Adrenal gland (tissue), 9 donors: ENCODE measurements at regions not wholly inside any gene's neighbourhood (a gene's known extent, or its start where the extent isn't known, plus 50 kb on each side); places are given as distances from the start of the nearest gene placed in this dataset.
"Not testable (repeated sequence)": the region's sequence is repeated elsewhere in the genome, so short reads cannot be mapped to it uniquely, and the experiment has no call there.

Experiments used
- DNase-seq, 7 donors: peaks; one replicate each; pipeline ENCODE4 v3.0.0-alpha.2; 2019 to 2020
- H3K27ac ChIP-seq, 5 donors: fragments of 200-600 bp; sonication (generic) in 4 of 5; 1 replicate in 3 of 5; 2 replicates in 2 of 5; pipeline versions ENCODE4 v1.5.1 to v1.8.0; 2016 to 2020; ENCODE audit warnings: mild to moderate bottlenecking in 1 of 5
- H3K27me3 ChIP-seq: fragments of 200-600 bp; 2 replicates; pipeline ENCODE4 v1.8.0; 2021
- H3K36me3 ChIP-seq, 2 donors: fragments of 200-600 bp; replicated peaks in 1 of 2; 1 replicate in 1 of 2; 2 replicates in 1 of 2; pipeline versions ENCODE4 v1.5.1 to v1.8.0; 2018 to 2022
- H3K4me1 ChIP-seq, 2 donors: fragments of 200-600 bp; replicated peaks in 1 of 2; 1 replicate in 1 of 2; 2 replicates in 1 of 2; pipeline versions ENCODE4 v1.5.1 to v1.8.0; 2018 to 2021
- H3K4me3 ChIP-seq, 4 donors: fragments of 200-600 bp; sonication (generic) in 3 of 4; one replicate each; pipeline ENCODE4 v1.5.1; 2016 to 2018
- H3K9me3 ChIP-seq, 3 donors: fragments of 200-600 bp; sonication (generic) in 1 of 3; replicated peaks in 1 of 3; 1 replicate in 2 of 3; 2 replicates in 1 of 3; pipeline versions ENCODE4 v1.5.1 to v1.8.0; 2016 to 2021
- POLR2A ChIP-seq, 2 donors: fragments of 450-650 bp; IDR thresholded peaks; one replicate each; pipeline ENCODE4 v1.6.1; 2017; ENCODE audit warnings: antibody characterized with exemption in 2 of 2, mild to moderate bottlenecking in 2 of 2, moderate library complexity in 1 of 2
- WGBS, 4 donors: extraction: QIAGEN DNeasy Blood & Tissue Kit in 2 of 4; methylation state at CpG; one replicate each; pipeline versions ENCODE4 v1.1.5 to v1.1.7; 2013 to 2017; 5-methylcytosine and 5-hydroxymethylcytosine counted together
- intact Hi-C, 2 donors: fragments of 100-400 bp; cut with DNase I; formaldehyde crosslinking; loops; one replicate each; pipeline versions ENCODE4 v1.14.1 to v1.15.0; 2022 to 2023
- TF ChIP-seq, protein P1 (sequence below), 6 experiments: fragments of 450-650 bp in 4 of 6; fragments of 200-600 bp in 2 of 6; sonication (generic) in 1 of 6; IDR thresholded peaks; 1 replicate in 5 of 6; 2 replicates in 1 of 6; pipeline versions ENCODE4 v1.5.1 to v1.8.0; 2016 to 2021; ENCODE audit warnings: antibody characterized with exemption in 6 of 6, mild to moderate bottlenecking in 2 of 6, moderate library complexity in 1 of 6
- donor health status: healthy with polysubstance abuse.
- donor health status: Bipolar disorder and iron deficiency.
- donor health status: DM: yes; HTN: yes; CAD: no.
- donor health status: DM: no; HTN: no; CAD: no.
- donor health status: DM: no; HTN: no; CAD: no.

DNA sequence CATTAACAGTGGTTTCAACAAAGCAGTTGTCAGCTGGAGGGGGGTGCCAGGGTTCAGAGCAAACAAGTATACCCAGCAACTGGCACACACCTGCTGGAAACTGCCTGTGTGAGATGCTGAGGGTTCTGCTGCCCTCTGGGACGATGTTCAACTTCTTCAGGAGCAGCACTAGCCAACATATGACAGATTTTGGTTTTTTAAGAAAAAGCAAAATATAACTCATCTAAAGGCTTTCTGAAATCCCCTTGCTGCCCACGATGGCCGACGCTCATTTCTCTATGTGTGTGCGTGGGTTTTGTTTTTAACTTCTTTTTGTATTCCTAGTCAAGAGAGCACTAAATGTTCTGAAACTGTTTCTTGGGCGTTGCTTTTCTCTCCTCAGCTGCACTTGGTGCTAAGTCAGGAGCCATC, 79.9 kb downstream of the MRPL57 start:
- intact Hi-C loops, result no loop called here
- Histone ChIP-seq H3K27me3 (no peaks in the 10 kb centered on the region), H3K4me1 (no peaks in the 10 kb centered on the region), H3K9me3 (no peaks in the 10 kb centered on the region), H3K27ac (no peak overlapping the region), H3K36me3 (no peaks in the 10 kb centered on the region), H3K4me3 (no peak overlapping the region)
- DNase-seq, result no peak
- 60 to 72% (median 66%) methylated on average over 6 of the region's 6 CpGs for WGBS, 4 donors
- no peak for TF ChIP-seq POLR2A (IDR thresholded peaks at IDR 0.05)
- TF ChIP-seq, protein P1, sequence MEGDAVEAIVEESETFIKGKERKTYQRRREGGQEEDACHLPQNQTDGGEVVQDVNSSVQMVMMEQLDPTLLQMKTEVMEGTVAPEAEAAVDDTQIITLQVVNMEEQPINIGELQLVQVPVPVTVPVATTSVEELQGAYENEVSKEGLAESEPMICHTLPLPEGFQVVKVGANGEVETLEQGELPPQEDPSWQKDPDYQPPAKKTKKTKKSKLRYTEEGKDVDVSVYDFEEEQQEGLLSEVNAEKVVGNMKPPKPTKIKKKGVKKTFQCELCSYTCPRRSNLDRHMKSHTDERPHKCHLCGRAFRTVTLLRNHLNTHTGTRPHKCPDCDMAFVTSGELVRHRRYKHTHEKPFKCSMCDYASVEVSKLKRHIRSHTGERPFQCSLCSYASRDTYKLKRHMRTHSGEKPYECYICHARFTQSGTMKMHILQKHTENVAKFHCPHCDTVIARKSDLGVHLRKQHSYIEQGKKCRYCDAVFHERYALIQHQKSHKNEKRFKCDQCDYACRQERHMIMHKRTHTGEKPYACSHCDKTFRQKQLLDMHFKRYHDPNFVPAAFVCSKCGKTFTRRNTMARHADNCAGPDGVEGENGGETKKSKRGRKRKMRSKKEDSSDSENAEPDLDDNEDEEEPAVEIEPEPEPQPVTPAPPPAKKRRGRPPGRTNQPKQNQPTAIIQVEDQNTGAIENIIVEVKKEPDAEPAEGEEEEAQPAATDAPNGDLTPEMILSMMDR (IDR thresholded peaks at IDR 0.05), result no peak

DNA sequence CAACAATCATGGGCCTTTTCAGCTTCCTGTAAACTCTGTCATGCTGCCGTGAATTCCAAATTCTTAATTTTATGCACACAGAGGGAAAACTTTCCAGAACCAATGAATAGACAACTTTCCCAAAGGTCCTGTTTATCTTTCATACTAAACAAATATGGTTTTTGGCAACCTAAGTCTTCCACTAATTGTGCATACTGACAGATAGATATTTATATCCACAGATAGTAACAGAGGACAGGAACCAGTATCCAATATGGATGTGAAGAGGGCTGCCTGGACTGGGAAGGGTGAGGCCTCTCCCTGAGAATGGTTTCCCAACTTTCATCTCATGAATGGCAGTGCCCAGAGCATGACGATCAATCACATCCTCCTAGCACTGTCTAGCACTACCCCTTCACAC, 80.4 kb downstream of the MRPL57 start:
- H3K4me3 ChIP-seq, result no peak overlapping the region
- no peak for DNase-seq
- TF ChIP-seq, protein P1 (IDR thresholded peaks at IDR 0.05), result no peak
- no peak for TF ChIP-seq POLR2A (IDR thresholded peaks at IDR 0.05)
- no peaks in the 10 kb centered on the region for H3K27me3 ChIP-seq
- no peaks in the 10 kb centered on the region for H3K9me3 ChIP-seq
- no peak overlapping the region for H3K27ac ChIP-seq
- 64 to 78% (median 76%) methylated on average over 2 of the region's 2 CpGs for WGBS, 4 donors
- no peaks in the 10 kb centered on the region for H3K4me1 ChIP-seq
- H3K36me3 ChIP-seq, result no peaks in the 10 kb centered on the region
- intact Hi-C loops, result no loop called here

DNA sequence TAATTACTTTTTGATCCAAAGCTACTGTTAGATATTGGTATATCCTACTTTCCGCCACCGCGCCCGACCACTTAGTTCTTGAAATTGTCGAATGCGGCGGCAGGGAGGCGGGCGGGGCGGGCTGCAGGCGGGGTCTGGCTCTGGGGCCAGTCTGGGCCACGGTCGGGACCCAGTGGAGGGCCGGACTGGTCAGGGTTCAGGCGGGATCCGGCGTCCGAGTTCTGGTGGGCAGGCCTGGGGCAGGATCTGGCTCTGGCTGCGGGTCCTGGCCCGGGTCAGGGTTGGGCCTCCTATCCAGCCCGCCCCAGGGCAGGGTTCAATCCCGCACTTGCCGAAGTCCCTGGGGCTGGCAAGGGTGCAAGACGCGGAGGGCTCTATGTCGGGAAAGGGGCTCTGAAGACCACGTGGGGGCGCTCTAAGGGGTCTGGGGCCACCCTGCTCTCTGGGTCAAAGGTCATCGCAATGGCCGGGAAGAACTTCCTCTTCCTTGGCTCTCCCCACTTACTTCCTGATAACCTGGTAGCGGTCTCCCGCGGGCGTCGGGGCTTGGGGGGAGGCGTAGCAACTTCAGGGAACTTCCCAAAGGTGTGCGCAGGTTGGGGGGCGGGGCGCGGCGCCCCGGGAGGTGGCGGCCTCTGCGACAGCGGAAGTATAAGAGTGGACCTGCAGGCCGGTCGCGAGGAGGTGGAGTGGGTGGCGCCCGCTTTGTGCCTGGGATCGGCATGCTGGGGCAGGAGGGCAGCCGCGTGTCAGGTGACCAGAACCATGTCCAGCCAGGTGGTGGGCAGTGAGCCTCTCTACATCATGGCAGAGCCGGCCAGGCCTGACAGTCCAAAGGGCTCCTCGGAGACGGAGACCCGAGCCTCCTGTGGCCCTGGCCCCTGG, 83.4 kb downstream of the MRPL57 start:
- H3K27ac ChIP-seq, result no peak overlapping the region
- intact Hi-C loops, result no loop called here

DNA sequence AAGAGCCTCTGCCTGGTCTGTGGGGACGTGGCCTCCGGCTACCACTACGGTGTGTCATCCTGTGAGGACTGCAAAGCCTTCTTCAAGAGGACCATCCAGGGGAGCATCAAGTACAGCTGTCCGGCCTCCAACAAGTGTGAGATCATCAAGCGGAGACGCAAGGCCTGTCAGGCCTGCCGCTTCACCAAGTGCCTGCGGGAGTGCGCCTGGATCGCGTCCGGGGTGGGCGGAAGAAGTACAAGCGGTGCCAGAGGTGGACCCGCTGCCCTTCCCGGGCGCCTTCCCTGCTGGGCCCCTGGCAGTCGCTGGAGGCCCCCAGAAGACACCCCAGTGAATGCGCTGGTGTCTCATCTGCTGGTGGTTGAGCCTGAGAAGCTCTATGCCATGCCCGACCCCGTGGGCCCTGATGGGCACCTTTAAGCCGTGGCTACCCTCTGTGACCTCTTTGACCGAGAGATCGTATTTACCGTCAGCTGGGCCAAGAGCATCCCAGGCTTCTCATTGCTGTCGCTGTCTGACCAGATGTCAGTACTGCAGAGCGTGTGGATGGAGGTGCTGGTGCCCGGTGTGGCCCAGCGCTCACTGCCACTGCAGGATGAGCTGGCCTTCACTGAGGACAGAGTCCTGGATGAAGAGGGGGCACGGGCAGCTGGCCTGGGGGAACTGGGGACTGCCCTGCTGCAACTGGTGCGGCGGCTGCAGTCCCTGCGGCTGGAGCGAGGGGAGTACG, 84.3 kb downstream of the MRPL57 start:
- H3K27ac ChIP-seq, intact Hi-C loops: not testable (repeated sequence)
- WGBS, 4 donors, result 93 to 95% (median 95%) methylated on average over 13 to 32 of the region's 35 CpGs

More for the DNA sequence above, 83.4 kb downstream of the MRPL57 start:
- H3K36me3 ChIP-seq, result no peaks in the 10 kb centered on the region
- 94 to 96% (median 95%) methylated on average over 32 to 57 of the region's 57 CpGs for WGBS, 4 donors
- H3K27me3 ChIP-seq, result no peaks in the 10 kb centered on the region
- no peaks in the 10 kb centered on the region for H3K9me3 ChIP-seq
- DNase-seq, result no peak
- no peak overlapping the region for H3K4me3 ChIP-seq
- H3K4me1 ChIP-seq, result no peaks in the 10 kb centered on the region
- TF ChIP-seq, protein P1 (IDR thresholded peaks at IDR 0.05), result no peak
- no peak for TF ChIP-seq POLR2A (IDR thresholded peaks at IDR 0.05)

DNA sequence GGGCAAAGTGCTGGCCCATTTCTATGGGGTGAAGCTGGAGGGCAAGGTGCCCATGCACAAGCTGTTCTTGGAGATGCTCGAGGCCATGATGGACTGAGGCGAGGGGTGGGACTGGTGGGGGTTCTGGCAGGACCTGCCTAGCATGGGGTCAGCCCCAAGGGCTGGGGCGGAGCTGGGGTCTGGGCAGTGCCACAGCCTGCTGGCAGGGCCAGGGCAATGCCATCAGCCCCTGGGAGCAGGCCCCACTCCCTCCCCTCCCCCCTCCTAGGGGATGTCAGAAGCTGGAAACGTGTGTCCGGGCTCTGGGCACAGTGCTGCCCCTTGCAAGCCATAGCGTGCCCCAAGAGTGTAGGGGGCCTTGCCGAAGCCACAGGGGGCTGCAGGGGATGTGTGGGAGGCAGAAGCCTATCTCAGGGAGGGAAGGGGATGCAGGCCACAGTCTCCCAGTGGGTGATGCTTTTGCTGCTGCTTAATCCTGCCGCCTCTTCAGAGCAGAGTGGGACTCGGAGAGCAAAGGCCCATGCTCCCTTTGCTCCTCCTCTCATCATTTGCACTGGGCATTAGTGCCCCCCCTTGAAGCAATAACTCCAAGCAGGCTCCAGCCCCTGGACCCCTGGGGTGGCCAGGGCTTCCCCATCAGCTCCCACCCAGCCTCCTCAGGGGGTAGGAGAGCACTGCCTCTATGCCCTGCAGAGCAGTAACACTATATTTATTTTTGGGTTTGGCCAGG, 85.2 kb downstream of the MRPL57 start:
- DNase-seq, H3K27me3 ChIP-seq, intact Hi-C loops, H3K27ac ChIP-seq, H3K4me1 ChIP-seq, H3K4me3 ChIP-seq, H3K9me3 ChIP-seq, H3K36me3 ChIP-seq: not testable (repeated sequence)
- WGBS, 4 donors, result 60 to 73% (median 70%) methylated on average over 1 to 3 of the region's 9 CpGs

More for the DNA sequence above, 84.3 kb downstream of the MRPL57 start:
- H3K4me3 ChIP-seq, DNase-seq, H3K9me3 ChIP-seq, H3K36me3 ChIP-seq, H3K27me3 ChIP-seq, H3K4me1 ChIP-seq: not testable (repeated sequence)

DNA sequence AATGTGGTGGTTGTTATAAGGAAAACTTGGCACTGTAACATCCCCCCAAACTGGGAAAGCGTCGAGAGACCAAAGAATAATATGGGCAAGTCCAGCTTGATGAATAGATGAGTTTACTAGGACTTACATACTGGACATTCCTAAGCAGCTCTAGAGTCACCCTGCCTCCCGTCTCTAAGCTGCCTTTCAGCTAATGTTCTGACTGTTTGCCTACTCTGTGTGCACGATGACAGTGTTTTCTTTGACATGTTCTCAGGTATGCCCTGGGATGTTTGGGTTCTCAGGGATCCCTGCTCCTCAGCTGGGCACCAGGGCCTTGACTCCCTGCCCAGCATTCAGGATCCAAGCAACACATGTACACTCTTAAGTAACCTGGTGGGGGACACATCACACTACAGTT, 87.5 kb downstream of the MRPL57 start:
- H3K4me1 ChIP-seq, H3K36me3 ChIP-seq, intact Hi-C loops, H3K27me3 ChIP-seq, H3K9me3 ChIP-seq, H3K4me3 ChIP-seq, H3K27ac ChIP-seq, DNase-seq: not testable (repeated sequence)
- 51 to 70% (median 58%) methylated on average over 2 to 3 of the region's 4 CpGs for WGBS, 4 donors
